Fibroblast of lung (primary cell): ENCODE measurements at regions not wholly inside any gene's neighbourhood (a gene's known extent, or its start where the extent isn't known, plus 50 kb on each side); places are given as distances from the start of the nearest gene placed in this dataset.

Experiments used
- DNase-seq, 2 donors: peaks; one replicate each; pipeline versions ENCODE4 v3.0.0 to v3.0.0-alpha.2; 2010; ENCODE audit warnings: low read depth in 2 of 2
- H2AFZ ChIP-seq: 2 replicates; pipeline ENCODE4 v1.5.1; 2012; ENCODE audit warnings: low read length, control low read depth, inconsistent platforms
- H3K27ac ChIP-seq: 2 replicates; pipeline ENCODE4 v1.5.1; 2011; ENCODE audit warnings: low read length, control low read depth; ENCODE audit not compliant: insufficient read depth
- H3K27me3 ChIP-seq: 2 replicates; pipeline ENCODE4 v1.5.1; 2011; ENCODE audit warnings: mild to moderate bottlenecking, low read length; ENCODE audit not compliant: control insufficient read depth, insufficient read depth
- H3K36me3 ChIP-seq: 2 replicates; pipeline ENCODE4 v1.5.1; 2011; ENCODE audit warnings: low read length; ENCODE audit not compliant: control insufficient read depth, insufficient read depth
- H3K4me1 ChIP-seq: 2 replicates; pipeline ENCODE4 v1.5.1; 2011; ENCODE audit warnings: low read length; ENCODE audit not compliant: control insufficient read depth, insufficient read depth; ENCODE audit errors: extremely low read depth
- H3K4me2 ChIP-seq: 2 replicates; pipeline ENCODE4 v1.5.1; 2011; ENCODE audit warnings: low read length, control low read depth; ENCODE audit not compliant: insufficient read depth; ENCODE audit errors: extremely low read depth
- H3K4me3 ChIP-seq, 4 experiments: fragments of 200-600 bp in 1 of 4; sonication (generic) in 1 of 4; replicated peaks in 1 of 4; 2 replicates each; pipeline ENCODE4 v1.5.1; 2011 to 2016; ENCODE audit warnings: low read length in 4 of 4, low read depth in 3 of 4, mild to moderate bottlenecking in 3 of 4, control low read depth in 2 of 4, inconsistent platforms in 1 of 4, mixed read lengths in 1 of 4; ENCODE audit not compliant: insufficient read depth in 1 of 4; ENCODE audit errors: control extremely low read depth in 1 of 4
- H3K79me2 ChIP-seq: 2 replicates; pipeline ENCODE4 v1.5.1; 2012; ENCODE audit warnings: mild to moderate bottlenecking, low read length, inconsistent platforms; ENCODE audit not compliant: control insufficient read depth, insufficient read depth
- H3K9ac ChIP-seq: 2 replicates; pipeline ENCODE4 v1.5.1; 2011; ENCODE audit warnings: mild to moderate bottlenecking, low read length, control low read depth; ENCODE audit not compliant: insufficient read depth
- H3K9me3 ChIP-seq: 2 replicates; pipeline ENCODE4 v1.5.1; 2012; ENCODE audit warnings: low read depth, low read length; ENCODE audit not compliant: control insufficient read depth, insufficient read depth
- H4K20me1 ChIP-seq: 2 replicates; pipeline ENCODE4 v1.5.1; 2011; ENCODE audit warnings: low read length; ENCODE audit not compliant: control insufficient read depth, insufficient read depth; ENCODE audit errors: extremely low read depth
- EZH2 ChIP-seq: IDR thresholded peaks from 2 replicates; pipeline ENCODE4 v1.5.1; 2012; ENCODE audit warnings: low read length, control low read depth, mild to moderate bottlenecking; ENCODE audit errors: missing control alignments
- TF ChIP-seq, protein P1 (sequence below), 2 donors: IDR thresholded peaks in 1 of 2; conservative IDR thresholded peaks in 1 of 2; 1 replicate in 1 of 2; 2 replicates in 1 of 2; pipeline ENCODE4 v1.5.1; 2011 to 2012; ENCODE audit warnings: low read length in 2 of 2, control low read depth in 1 of 2, inconsistent platforms in 1 of 2, low read depth in 1 of 2, mild to moderate bottlenecking in 1 of 2

DNA sequence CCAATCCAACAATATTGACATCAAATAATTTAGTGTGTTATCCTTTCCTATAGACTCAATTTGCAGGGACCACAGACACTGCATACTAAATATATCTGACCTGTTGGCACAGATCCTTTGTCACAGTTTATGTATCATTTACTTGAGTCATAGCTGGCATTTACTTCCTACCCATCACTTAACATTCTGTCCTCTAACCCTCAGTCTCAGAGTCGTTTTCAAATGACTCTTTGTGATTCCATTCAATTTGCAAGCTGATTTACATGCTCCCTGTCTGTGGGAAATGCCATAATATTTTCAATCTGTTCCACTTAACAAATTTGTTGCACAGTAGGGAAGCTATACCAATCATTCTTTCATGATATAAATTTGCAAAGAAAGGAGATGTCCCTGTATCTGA, 265.7 kb upstream of the EDIL3 start:
- no peaks in the 10 kb centered on the region for H3K79me2 ChIP-seq
- TF ChIP-seq EZH2: no peak
- TF ChIP-seq, protein P1, sequence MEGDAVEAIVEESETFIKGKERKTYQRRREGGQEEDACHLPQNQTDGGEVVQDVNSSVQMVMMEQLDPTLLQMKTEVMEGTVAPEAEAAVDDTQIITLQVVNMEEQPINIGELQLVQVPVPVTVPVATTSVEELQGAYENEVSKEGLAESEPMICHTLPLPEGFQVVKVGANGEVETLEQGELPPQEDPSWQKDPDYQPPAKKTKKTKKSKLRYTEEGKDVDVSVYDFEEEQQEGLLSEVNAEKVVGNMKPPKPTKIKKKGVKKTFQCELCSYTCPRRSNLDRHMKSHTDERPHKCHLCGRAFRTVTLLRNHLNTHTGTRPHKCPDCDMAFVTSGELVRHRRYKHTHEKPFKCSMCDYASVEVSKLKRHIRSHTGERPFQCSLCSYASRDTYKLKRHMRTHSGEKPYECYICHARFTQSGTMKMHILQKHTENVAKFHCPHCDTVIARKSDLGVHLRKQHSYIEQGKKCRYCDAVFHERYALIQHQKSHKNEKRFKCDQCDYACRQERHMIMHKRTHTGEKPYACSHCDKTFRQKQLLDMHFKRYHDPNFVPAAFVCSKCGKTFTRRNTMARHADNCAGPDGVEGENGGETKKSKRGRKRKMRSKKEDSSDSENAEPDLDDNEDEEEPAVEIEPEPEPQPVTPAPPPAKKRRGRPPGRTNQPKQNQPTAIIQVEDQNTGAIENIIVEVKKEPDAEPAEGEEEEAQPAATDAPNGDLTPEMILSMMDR (conservative IDR thresholded peaks at IDR 0.05 in 1 of 2, IDR thresholded peaks at IDR 0.05 in 1 of 2; ENCODE audit: low read depth in 1 of 2, low read length in 2 of 2): no peak

DNA sequence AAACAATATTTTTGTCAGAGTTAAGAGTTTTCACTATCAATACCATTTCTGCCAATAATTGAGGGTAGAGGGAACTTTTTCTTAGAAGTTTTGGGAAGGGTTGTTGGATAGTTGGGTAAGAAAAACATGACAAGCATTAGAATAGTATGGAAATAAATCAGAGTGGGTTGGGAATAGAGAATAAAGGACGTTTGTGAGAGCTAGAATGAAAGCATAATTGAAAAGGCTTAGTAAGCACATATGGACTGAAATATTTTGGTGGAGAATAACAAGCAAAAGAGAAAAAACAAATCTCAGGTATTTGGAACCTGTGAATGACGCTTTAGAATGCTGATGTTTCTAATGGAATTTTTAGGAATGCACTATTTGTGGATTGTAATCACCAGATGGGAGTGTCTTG, 262.9 kb upstream of the EDIL3 start:
- Histone ChIP-seq H4K20me1 (no peaks in the 10 kb centered on the region), H3K4me2 (no peak overlapping the region), H3K79me2 (no peaks in the 10 kb centered on the region)

More for the DNA sequence above, 265.7 kb upstream of the EDIL3 start:
- H3K27me3 ChIP-seq: no peaks in the 10 kb centered on the region
- H2AFZ ChIP-seq: no peak overlapping the region
- no peaks in the 10 kb centered on the region for H3K36me3 ChIP-seq
- no peaks in the 10 kb centered on the region for H4K20me1 ChIP-seq
- no peak overlapping the region for H3K27ac ChIP-seq
- no peak overlapping the region for H3K4me2 ChIP-seq
- no peaks in the 10 kb centered on the region for H3K4me1 ChIP-seq
- no peaks in the 10 kb centered on the region for H3K9me3 ChIP-seq
- H3K9ac ChIP-seq: no peak overlapping the region
- no peak for DNase-seq
- no peak overlapping the region for H3K4me3 ChIP-seq

DNA sequence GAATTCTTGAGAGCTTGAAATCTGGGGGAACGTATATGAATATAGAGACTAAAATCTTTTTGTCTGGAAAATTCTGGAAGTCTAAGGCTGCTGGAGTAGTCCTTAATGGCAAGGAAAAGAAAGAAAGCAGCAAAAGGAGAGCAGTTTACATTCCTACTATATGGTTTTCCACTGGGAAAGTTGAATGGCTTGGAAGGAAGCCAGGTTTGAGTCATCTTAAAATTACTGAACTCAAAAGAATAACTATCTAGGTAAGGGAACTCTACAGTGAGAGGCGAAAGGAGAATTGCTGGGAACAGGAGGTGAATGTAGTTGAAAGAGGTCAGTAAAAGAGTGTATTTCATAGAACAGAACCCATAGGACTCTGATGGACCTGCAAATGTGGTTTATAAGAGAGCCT, 258.1 kb upstream of the EDIL3 start:
- H3K79me2 ChIP-seq: no peaks in the 10 kb centered on the region
- H3K9me3 ChIP-seq: no peaks in the 10 kb centered on the region
- H3K27me3 ChIP-seq: no peaks in the 10 kb centered on the region
- H4K20me1 ChIP-seq: no peaks in the 10 kb centered on the region
- H3K27ac ChIP-seq: no peak overlapping the region
- DNase-seq: peak; percentile 48 to 68
- TF ChIP-seq, protein P1 (conservative IDR thresholded peaks at IDR 0.05 in 1 of 2, IDR thresholded peaks at IDR 0.05 in 1 of 2; ENCODE audit: low read depth in 1 of 2, low read length in 2 of 2): no peak
- TF ChIP-seq EZH2: no peak
- no peak overlapping the region for H3K9ac ChIP-seq
- no peaks in the 10 kb centered on the region for H3K36me3 ChIP-seq
- no peak overlapping the region for H3K4me3 ChIP-seq
- H3K4me2 ChIP-seq: no peak overlapping the region
- H3K4me1 ChIP-seq: no peaks in the 10 kb centered on the region
- H2AFZ ChIP-seq: no peak overlapping the region

More for the DNA sequence above, 262.9 kb upstream of the EDIL3 start:
- H3K36me3 ChIP-seq: no peaks in the 10 kb centered on the region
- no peak for DNase-seq
- H3K9me3 ChIP-seq: no peaks in the 10 kb centered on the region
- H3K27ac ChIP-seq: no peak overlapping the region
- no peak overlapping the region for H3K9ac ChIP-seq
- no peak overlapping the region for H3K4me3 ChIP-seq
- H3K4me1 ChIP-seq: no peaks in the 10 kb centered on the region
- TF ChIP-seq, protein P1 (conservative IDR thresholded peaks at IDR 0.05 in 1 of 2, IDR thresholded peaks at IDR 0.05 in 1 of 2; ENCODE audit: low read depth in 1 of 2, low read length in 2 of 2): no peak
- no peak for TF ChIP-seq EZH2
- H3K27me3 ChIP-seq: no peaks in the 10 kb centered on the region
- no peak overlapping the region for H2AFZ ChIP-seq
